Peyer's patch (tissue), 4 donors: ENCODE measurements at regions not wholly inside any gene's neighbourhood (a gene's known extent, or its start where the extent isn't known, plus 50 kb on each side); places are given as distances from the start of the nearest gene placed in this dataset.

ENCODE experiments used
- DNase-seq, 3 donors: peaks; one replicate each; pipeline ENCODE4 v3.0.0-alpha.2; 2017 to 2019
- H3K27ac ChIP-seq, 4 donors: fragments of 200-600 bp; sonication (generic); one replicate each; pipeline ENCODE4 v1.5.1; 2016 to 2019
- H3K27me3 ChIP-seq, 2 donors: fragments of 200-600 bp; sonication (generic); one replicate each; pipeline ENCODE4 v1.5.1; 2019
- H3K36me3 ChIP-seq, 3 donors: fragments of 200-600 bp; sonication (generic); one replicate each; pipeline ENCODE4 v1.5.1; 2016 to 2019
- H3K4me1 ChIP-seq, 4 donors: fragments of 200-600 bp; sonication (generic); one replicate each; pipeline ENCODE4 v1.5.1; 2016 to 2019
- H3K4me3 ChIP-seq, 4 donors: fragments of 200-600 bp; sonication (generic); 1 replicate in 3 of 4; 2 replicates in 1 of 4; pipeline ENCODE4 v1.5.1; 2016 to 2019; ENCODE audit warnings: mild to moderate bottlenecking in 1 of 4
- H3K9me3 ChIP-seq, 4 donors: fragments of 200-600 bp; sonication (generic); one replicate each; pipeline ENCODE4 v1.5.1; 2016 to 2019; ENCODE audit warnings: mild to moderate bottlenecking in 1 of 4
- POLR2A ChIP-seq, 2 donors: fragments of 450-650 bp; IDR thresholded peaks; one replicate each; pipeline ENCODE4 v1.5.1; 2017; ENCODE audit warnings: antibody characterized with exemption in 2 of 2, mild to moderate bottlenecking in 2 of 2, moderate library complexity in 2 of 2
- TF ChIP-seq, protein P1 (sequence below), 6 experiments: fragments of 450-650 bp in 4 of 6; fragments of 200-600 bp in 2 of 6; sonication (generic) in 1 of 6; IDR thresholded peaks; one replicate each; pipeline ENCODE4 v1.5.1; 2017 to 2019; ENCODE audit warnings: antibody characterized with exemption in 6 of 6, mild to moderate bottlenecking in 3 of 6, moderate library complexity in 1 of 6

DNA sequence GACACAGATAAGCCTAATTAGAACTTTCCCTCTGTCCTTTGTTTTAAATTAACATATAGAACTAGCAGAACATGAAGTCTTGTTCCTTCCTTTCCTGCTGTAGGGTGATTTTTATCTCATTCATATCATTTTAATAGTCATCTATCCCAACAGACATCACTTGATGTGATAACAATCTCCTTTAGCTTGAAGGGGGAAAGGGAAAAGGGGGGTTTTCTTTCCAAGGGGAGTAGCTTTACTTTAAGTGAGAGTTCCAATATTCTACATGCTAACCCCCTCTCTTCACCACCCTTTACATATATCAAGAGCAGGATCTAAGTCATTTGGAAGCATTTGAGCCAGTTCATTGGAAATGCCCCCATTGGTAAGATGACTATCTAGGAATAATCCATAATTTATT is 241.9 kb downstream of the HHIPL2 start:
- no peaks in the 10 kb centered on the region for H3K9me3 ChIP-seq
- DNase-seq = no peak
- H3K36me3 ChIP-seq = no peaks in the 10 kb centered on the region
- H3K4me3 ChIP-seq = no peak overlapping the region
- no peak overlapping the region for H3K27ac ChIP-seq
- no peak for TF ChIP-seq POLR2A (IDR thresholded peaks at IDR 0.05)
- TF ChIP-seq, protein P1, sequence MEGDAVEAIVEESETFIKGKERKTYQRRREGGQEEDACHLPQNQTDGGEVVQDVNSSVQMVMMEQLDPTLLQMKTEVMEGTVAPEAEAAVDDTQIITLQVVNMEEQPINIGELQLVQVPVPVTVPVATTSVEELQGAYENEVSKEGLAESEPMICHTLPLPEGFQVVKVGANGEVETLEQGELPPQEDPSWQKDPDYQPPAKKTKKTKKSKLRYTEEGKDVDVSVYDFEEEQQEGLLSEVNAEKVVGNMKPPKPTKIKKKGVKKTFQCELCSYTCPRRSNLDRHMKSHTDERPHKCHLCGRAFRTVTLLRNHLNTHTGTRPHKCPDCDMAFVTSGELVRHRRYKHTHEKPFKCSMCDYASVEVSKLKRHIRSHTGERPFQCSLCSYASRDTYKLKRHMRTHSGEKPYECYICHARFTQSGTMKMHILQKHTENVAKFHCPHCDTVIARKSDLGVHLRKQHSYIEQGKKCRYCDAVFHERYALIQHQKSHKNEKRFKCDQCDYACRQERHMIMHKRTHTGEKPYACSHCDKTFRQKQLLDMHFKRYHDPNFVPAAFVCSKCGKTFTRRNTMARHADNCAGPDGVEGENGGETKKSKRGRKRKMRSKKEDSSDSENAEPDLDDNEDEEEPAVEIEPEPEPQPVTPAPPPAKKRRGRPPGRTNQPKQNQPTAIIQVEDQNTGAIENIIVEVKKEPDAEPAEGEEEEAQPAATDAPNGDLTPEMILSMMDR (IDR thresholded peaks at IDR 0.05) = no peak
- no peaks in the 10 kb centered on the region for H3K27me3 ChIP-seq
- no peaks in the 10 kb centered on the region for H3K4me1 ChIP-seq

- Histone ChIP-seq H3K27ac (no peak overlapping the region), H3K27me3 (no peaks in the 10 kb centered on the region), H3K9me3 (no peaks in the 10 kb centered on the region), H3K4me1 (no peaks in the 10 kb centered on the region), H3K36me3 (no peaks in the 10 kb centered on the region), H3K4me3 (no peak overlapping the region)
- DNase-seq = no peak
- TF ChIP-seq POLR2A (IDR thresholded peaks at IDR 0.05) = no peak
- TF ChIP-seq, protein P1 (IDR thresholded peaks at IDR 0.05) = no peak
Observed at GRCh38 chr1:222301652-222302051, 246.3 kb downstream of the HHIPL2 start.

DNA sequence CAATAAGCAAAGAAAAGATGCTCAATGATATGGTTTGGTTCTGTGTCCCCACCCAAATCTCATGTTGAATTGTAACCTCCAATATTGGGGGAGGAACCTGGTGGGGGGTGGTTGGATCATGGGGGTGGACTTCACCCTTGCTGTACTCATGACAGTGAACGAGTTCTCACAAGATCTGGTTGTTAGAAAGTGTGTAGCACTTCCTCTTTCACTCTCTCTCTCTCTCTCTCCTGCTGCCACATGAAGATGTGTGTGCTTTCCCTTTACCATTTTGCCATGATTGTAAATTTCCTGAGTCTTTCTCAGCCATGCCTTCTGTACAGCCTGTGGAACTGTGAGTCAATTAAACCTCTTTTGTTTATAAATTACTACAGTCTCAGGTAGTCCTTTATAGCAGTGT is 248.4 kb downstream of the HHIPL2 start:
- no peak for DNase-seq
- TF ChIP-seq POLR2A (IDR thresholded peaks at IDR 0.05) = no peak
- TF ChIP-seq, protein P1 (IDR thresholded peaks at IDR 0.05) = no peak
- Histone ChIP-seq H3K27me3 (no peaks in the 10 kb centered on the region), H3K27ac (no peak overlapping the region), H3K9me3 (no peaks in the 10 kb centered on the region), H3K4me1 (no peaks in the 10 kb centered on the region), H3K36me3 (no peaks in the 10 kb centered on the region), H3K4me3 (no peak overlapping the region)

- no peak overlapping the region for H3K4me3 ChIP-seq
- DNase-seq = no peak
- H3K27ac ChIP-seq = no peak overlapping the region
- H3K9me3 ChIP-seq = no peaks in the 10 kb centered on the region
- TF ChIP-seq, protein P1 (IDR thresholded peaks at IDR 0.05) = no peak
- TF ChIP-seq POLR2A (IDR thresholded peaks at IDR 0.05) = no peak
- no peaks in the 10 kb centered on the region for H3K36me3 ChIP-seq
- H3K4me1 ChIP-seq = no peaks in the 10 kb centered on the region
- no peaks in the 10 kb centered on the region for H3K27me3 ChIP-seq
Observed at GRCh38 chr1:222290866-222291265, 257.0 kb downstream of the HHIPL2 start.

- TF ChIP-seq, protein P1 (IDR thresholded peaks at IDR 0.05) = no peak
- no peak for TF ChIP-seq POLR2A (IDR thresholded peaks at IDR 0.05)
- no peaks in the 10 kb centered on the region for H3K36me3 ChIP-seq
- H3K9me3 ChIP-seq = no peaks in the 10 kb centered on the region
- H3K4me3 ChIP-seq = no peak overlapping the region
- H3K27ac ChIP-seq = no peak overlapping the region
- H3K27me3 ChIP-seq = no peaks in the 10 kb centered on the region
- H3K4me1 ChIP-seq = no peaks in the 10 kb centered on the region
- no peak for DNase-seq
Observed at GRCh38 chr1:222288053-222288452, 259.9 kb downstream of the HHIPL2 start.

DNA sequence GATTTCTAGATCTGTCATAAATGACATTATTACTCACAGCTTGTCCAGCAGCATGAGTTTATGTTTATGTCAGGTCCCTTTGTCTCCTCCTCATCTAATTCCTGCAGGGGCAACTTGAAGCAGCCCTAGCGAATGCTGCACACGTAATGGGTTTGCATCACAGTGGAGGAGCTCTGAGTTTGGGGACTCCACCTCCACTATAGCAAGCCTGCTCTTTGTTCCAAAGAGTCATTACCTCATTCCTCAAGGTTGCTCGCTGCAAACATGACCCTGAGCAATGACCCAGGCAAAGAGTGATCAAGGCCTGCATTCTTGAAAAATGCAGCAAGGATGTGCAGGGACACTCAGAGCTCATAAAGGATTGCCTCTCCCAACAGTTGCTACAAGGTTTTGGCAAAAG is 261.9 kb downstream of the HHIPL2 start:
- Histone ChIP-seq H3K4me3 (no peak overlapping the region), H3K36me3 (no peaks in the 10 kb centered on the region), H3K27ac (no peak overlapping the region), H3K27me3 (no peaks in the 10 kb centered on the region), H3K9me3 (no peaks in the 10 kb centered on the region), H3K4me1 (no peaks in the 10 kb centered on the region)
- TF ChIP-seq, protein P1 (IDR thresholded peaks at IDR 0.05) = no peak
- TF ChIP-seq POLR2A (IDR thresholded peaks at IDR 0.05) = no peak
- DNase-seq = no peak
